Mesothelial cell of epicardium (in vitro differentiated cells): ENCODE measurements at regions not wholly inside any gene's neighbourhood (a gene's known extent, or its start where the extent isn't known, plus 50 kb on each side); places are given as distances from the start of the nearest gene placed in this dataset.

Source experiments
- DNase-seq, 2 experiments: peaks; one replicate each; pipeline ENCODE4 v3.0.0; 2021; ENCODE audit warnings: low spot score in 2 of 2; ENCODE audit not compliant: unreplicated experiment in 2 of 2
- H3K27ac Mint-ChIP-seq: 2 replicates; pipeline ENCODE4 v1.8.0; 2021; ENCODE audit warnings: mixed read lengths
- H3K27me3 Mint-ChIP-seq: 2 replicates; pipeline ENCODE4 v1.8.0; 2021; ENCODE audit warnings: low read depth, mixed read lengths
- H3K36me3 Mint-ChIP-seq: 2 replicates; pipeline ENCODE4 v1.8.0; 2021; ENCODE audit warnings: mixed read lengths
- H3K4me1 Mint-ChIP-seq: 2 replicates; pipeline ENCODE4 v1.8.0; 2021; ENCODE audit warnings: mixed read lengths
- H3K4me3 Mint-ChIP-seq: 2 replicates; pipeline ENCODE4 v1.8.0; 2021; ENCODE audit warnings: mild to moderate bottlenecking, moderate library complexity, mixed read lengths
- H3K9me3 Mint-ChIP-seq: 2 replicates; pipeline ENCODE4 v1.8.0; 2021; ENCODE audit warnings: mixed read lengths
- TF ChIP-seq, protein P1 (sequence below): fragments of 200-600 bp; sonication (generic); IDR thresholded peaks from one replicate; pipeline ENCODE4 v1.5.0; 2021; ENCODE audit warnings: antibody characterized with exemption; ENCODE audit not compliant: unreplicated experiment

DNA sequence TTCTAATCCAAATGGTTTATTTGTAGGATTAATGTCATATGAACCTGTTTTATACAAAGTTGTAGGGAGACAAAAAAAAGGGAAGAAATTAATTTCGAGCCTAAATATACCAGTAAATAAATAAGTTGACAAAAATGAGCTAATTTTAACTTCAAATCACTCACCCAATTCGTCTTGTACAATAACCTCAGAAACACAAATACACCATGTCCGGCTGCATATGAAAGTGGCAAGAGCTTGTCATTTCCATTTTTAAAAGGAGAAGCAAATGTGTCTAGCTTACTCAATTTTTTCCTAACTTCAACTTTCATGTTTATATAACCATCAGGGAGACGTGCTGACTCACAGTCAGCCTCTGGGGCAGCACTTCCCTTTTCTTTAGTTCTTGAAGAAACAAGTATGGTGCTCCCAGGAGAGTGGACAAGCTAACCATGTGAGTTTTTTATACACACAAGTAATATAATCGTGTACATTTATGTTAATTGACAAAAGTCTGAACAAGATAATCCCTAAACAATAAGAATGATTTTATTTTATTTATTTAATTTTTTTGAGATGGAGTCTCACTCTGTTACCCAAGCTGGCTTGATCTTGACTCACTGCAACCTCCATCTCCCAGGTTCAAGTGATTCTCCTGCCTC, 55.5 kb upstream of the SGK1 start:
- TF ChIP-seq, protein P1, sequence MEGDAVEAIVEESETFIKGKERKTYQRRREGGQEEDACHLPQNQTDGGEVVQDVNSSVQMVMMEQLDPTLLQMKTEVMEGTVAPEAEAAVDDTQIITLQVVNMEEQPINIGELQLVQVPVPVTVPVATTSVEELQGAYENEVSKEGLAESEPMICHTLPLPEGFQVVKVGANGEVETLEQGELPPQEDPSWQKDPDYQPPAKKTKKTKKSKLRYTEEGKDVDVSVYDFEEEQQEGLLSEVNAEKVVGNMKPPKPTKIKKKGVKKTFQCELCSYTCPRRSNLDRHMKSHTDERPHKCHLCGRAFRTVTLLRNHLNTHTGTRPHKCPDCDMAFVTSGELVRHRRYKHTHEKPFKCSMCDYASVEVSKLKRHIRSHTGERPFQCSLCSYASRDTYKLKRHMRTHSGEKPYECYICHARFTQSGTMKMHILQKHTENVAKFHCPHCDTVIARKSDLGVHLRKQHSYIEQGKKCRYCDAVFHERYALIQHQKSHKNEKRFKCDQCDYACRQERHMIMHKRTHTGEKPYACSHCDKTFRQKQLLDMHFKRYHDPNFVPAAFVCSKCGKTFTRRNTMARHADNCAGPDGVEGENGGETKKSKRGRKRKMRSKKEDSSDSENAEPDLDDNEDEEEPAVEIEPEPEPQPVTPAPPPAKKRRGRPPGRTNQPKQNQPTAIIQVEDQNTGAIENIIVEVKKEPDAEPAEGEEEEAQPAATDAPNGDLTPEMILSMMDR = no peak
- no peaks in the 10 kb centered on the region for H3K9me3 Mint-ChIP-seq
- no peak for DNase-seq
- H3K36me3 Mint-ChIP-seq = no peaks in the 10 kb centered on the region
- H3K4me1 Mint-ChIP-seq = peaks cover 16% of the 10 kb centered on the region
- no peak overlapping the region for H3K27ac Mint-ChIP-seq
- no peaks in the 10 kb centered on the region for H3K27me3 Mint-ChIP-seq
- H3K4me3 Mint-ChIP-seq = no peak overlapping the region

DNA sequence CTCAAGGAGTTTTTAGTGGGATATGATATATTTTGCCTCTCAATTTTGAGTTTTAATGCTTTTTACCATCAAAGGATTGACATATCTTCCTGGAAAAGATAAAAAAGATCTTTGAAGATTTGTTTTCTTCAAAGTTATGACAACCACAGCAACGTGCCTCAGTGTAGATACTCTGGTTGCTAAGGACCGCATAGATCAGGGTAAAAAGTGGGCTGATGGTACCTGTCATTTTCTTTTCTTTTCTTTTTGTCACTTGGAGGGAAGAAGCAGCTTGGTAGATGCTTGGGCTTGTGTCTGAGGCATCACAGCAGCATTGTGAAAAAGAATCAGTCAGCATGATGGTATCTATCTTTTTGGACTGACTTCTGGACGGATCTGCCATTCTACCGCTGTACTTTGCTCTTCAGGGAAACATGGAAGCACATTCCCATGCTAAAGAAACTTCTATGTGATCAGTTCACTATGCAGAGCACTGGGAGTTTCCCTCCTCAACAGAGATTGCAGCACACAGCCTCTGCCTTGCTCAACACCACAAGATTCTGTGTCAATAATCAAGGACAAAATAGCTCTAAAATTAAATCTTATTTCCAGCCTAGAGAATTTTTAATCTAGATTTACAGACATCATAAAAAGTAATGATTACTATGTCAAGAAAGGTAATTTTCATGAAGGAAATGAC, 54.8 kb upstream of the SGK1 start:
- DNase-seq = no peak
- H3K4me3 Mint-ChIP-seq = no peak overlapping the region
- TF ChIP-seq, protein P1 = no peak
- no peaks in the 10 kb centered on the region for H3K27me3 Mint-ChIP-seq
- H3K27ac Mint-ChIP-seq = no peak overlapping the region
- peaks cover 16% of the 10 kb centered on the region for H3K4me1 Mint-ChIP-seq
- no peaks in the 10 kb centered on the region for H3K36me3 Mint-ChIP-seq
- H3K9me3 Mint-ChIP-seq = no peaks in the 10 kb centered on the region

DNA sequence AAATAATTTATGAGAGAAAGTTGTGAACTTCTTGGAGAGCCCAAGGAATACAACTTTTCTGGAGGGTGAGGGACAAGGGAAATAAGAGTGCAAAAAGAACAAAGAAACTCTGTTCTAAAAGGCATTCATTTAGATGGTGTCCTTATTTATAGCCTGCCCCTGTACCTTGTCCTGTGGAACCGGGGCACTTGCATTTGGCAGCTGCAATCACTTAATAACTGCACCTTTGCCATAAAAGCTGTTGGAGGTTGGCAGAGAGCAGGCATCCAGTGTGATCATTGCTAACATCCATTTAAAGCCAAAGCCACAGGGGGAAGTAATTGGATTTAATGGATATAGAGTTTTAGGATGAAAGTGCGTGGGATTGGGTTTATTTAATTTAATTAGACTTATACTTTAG, 50.8 kb upstream of the SGK1 start:
- no peak overlapping the region for H3K27ac Mint-ChIP-seq
- H3K4me1 Mint-ChIP-seq = peaks cover 10% of the 10 kb centered on the region
- H3K9me3 Mint-ChIP-seq = no peaks in the 10 kb centered on the region
- H3K27me3 Mint-ChIP-seq = no peaks in the 10 kb centered on the region
- H3K4me3 Mint-ChIP-seq = no peak overlapping the region
- no peak for DNase-seq
- TF ChIP-seq, protein P1 = no peak
- no peaks in the 10 kb centered on the region for H3K36me3 Mint-ChIP-seq
